HG03097 (cell line): ENCODE measurements at regions not wholly inside any gene's neighbourhood (a gene's known extent, or its start where the extent isn't known, plus 50 kb on each side); places are given as distances from the start of the nearest gene placed in this dataset.

ENCODE experiments used
- ATAC-seq: cut with Tn5 transposase; IDR thresholded peaks from one replicate; pipeline ENCODE4 v1.9.1; 2021; ENCODE audit not compliant: unreplicated experiment, low FRiP score

- ATAC-seq, result no peak
Observed at GRCh38 chr11:115707180-115707905, 203.1 kb upstream of the CADM1 start.

- no peak for ATAC-seq
Observed at GRCh38 chr11:115706626-115707135, 202.5 kb upstream of the CADM1 start.

- ATAC-seq, result no peak
Observed at GRCh38 chr11:115705200-115705599, 201.0 kb upstream of the CADM1 start.

GRCh38 chr11:115700981-115701875 lies 197.0 kb upstream of the CADM1 start:
- ATAC-seq, result no peak

GRCh38 chr11:115700496-115700895 lies 196.3 kb upstream of the CADM1 start:
- ATAC-seq, result no peak

- ATAC-seq, result no peak
Observed at GRCh38 chr11:115699733-115700132, 195.5 kb upstream of the CADM1 start.

GRCh38 chr11:115699326-115699725 lies 195.1 kb upstream of the CADM1 start:
- no peak for ATAC-seq

- no peak for ATAC-seq
Observed at GRCh38 chr11:115698243-115698642, 194.0 kb upstream of the CADM1 start.

GRCh38 chr11:115696563-115696962 lies 192.3 kb upstream of the CADM1 start:
- no peak for ATAC-seq

GRCh38 chr11:115695677-115696364 lies 191.6 kb upstream of the CADM1 start:
- no peak for ATAC-seq

GRCh38 chr11:115693002-115693401 lies 188.8 kb upstream of the CADM1 start:
- ATAC-seq, result no peak

- no peak for ATAC-seq
Observed at GRCh38 chr11:115691030-115691429, 186.8 kb upstream of the CADM1 start.

GRCh38 chr11:115687934-115688333 lies 183.7 kb upstream of the CADM1 start:
- ATAC-seq, result no peak

GRCh38 chr11:115684699-115685098 lies 180.5 kb upstream of the CADM1 start:
- ATAC-seq, result no peak

- ATAC-seq, result no peak
Observed at GRCh38 chr11:115684135-115684534, 179.9 kb upstream of the CADM1 start.

- ATAC-seq, result no peak
Observed at GRCh38 chr11:115682888-115683287, 178.7 kb upstream of the CADM1 start.

GRCh38 chr11:115682101-115682500 lies 177.9 kb upstream of the CADM1 start:
- no peak for ATAC-seq

GRCh38 chr11:115679945-115680344 lies 175.7 kb upstream of the CADM1 start:
- no peak for ATAC-seq

- no peak for ATAC-seq
Observed at GRCh38 chr11:115678942-115679341, 174.7 kb upstream of the CADM1 start.

- ATAC-seq, result no peak
Observed at GRCh38 chr11:115677190-115677589, 173.0 kb upstream of the CADM1 start.

GRCh38 chr11:115676768-115677167 lies 172.6 kb upstream of the CADM1 start:
- no peak for ATAC-seq
